CD4-positive, alpha-beta T cell (primary cell): ENCODE measurements at regions not wholly inside any gene's neighbourhood (a gene's known extent, or its start where the extent isn't known, plus 50 kb on each side); places are given as distances from the start of the nearest gene placed in this dataset.
"Not testable (repeated sequence)": the region's sequence is repeated elsewhere in the genome, so short reads cannot be mapped to it uniquely, and the experiment has no call there.

Source experiments
- ATAC-seq: fragments of 200-7000 bp; cut with Tn5 transposase; one replicate; pipeline ENCODE4 v1.10.0; 2022; ENCODE audit warnings: mild to moderate bottlenecking; ENCODE audit not compliant: poor library complexity
- CTCF ChIA-PET: fragments of 350-600 bp; sonication (Branson Sonifier 250); formaldehyde crosslinking; loops from one replicate; lab custom pipeline; 2021; ENCODE audit warnings: antibody characterized with exemption, inconsistent platforms; lab: Charles Lee
- POLR2A ChIA-PET: fragments of 350-600 bp; sonication (Branson Sonifier 250); formaldehyde crosslinking; loops from one replicate; lab custom pipeline; 2021; ENCODE audit warnings: antibody characterized with exemption, inconsistent platforms; lab: Charles Lee
- DNase-seq, 14 experiments: peaks; one replicate each; pipeline ENCODE4 v3.0.0-alpha.2; 2013 to 2020; ENCODE audit warnings: mixed read lengths in 2 of 14
- H3K27ac ChIP-seq, 2 donors: one replicate each; pipeline versions ENCODE4 v1.5.1 to v1.7.0; 2013; ENCODE audit warnings: low read length in 2 of 2, low read depth in 1 of 2, mild to moderate bottlenecking in 1 of 2
- H3K27me3 ChIP-seq, 2 experiments: 1 replicate in 1 of 2; 2 replicates in 1 of 2; pipeline versions ENCODE4 v1.6.1 to v1.7.0; 2013; ENCODE audit warnings: low read length in 2 of 2, control low read depth in 1 of 2, mild to moderate bottlenecking in 1 of 2, moderate library complexity in 1 of 2; ENCODE audit not compliant: insufficient read depth in 2 of 2, control insufficient read depth in 1 of 2
- H3K36me3 ChIP-seq: one replicate; pipeline ENCODE4 v1.6.1; 2013; ENCODE audit warnings: low read length, control low read depth; ENCODE audit not compliant: insufficient read depth
- H3K4me1 ChIP-seq: one replicate; pipeline ENCODE4 v1.6.1; 2013; ENCODE audit warnings: low read length, control low read depth; ENCODE audit not compliant: insufficient read depth
- H3K4me3 ChIP-seq: one replicate; pipeline ENCODE4 v1.5.1; 2013; ENCODE audit warnings: mild to moderate bottlenecking, low read length, moderate library complexity
- H3K9me3 ChIP-seq, 2 experiments: 1 replicate in 1 of 2; 2 replicates in 1 of 2; pipeline versions ENCODE4 v1.6.1 to v1.7.0; 2013; ENCODE audit warnings: low read length in 2 of 2, mild to moderate bottlenecking in 2 of 2, control low read depth in 1 of 2, moderate library complexity in 1 of 2; ENCODE audit not compliant: control insufficient read depth in 1 of 2, insufficient read depth in 1 of 2
- H3K27ac Mint-ChIP-seq: one replicate; pipeline ENCODE4 v1.8.0; 2020; ENCODE audit warnings: mixed read lengths
- H3K27me3 Mint-ChIP-seq: one replicate; pipeline ENCODE4 v1.8.0; 2021; ENCODE audit warnings: mixed read lengths
- H3K36me3 Mint-ChIP-seq: one replicate; pipeline ENCODE4 v1.8.0; 2021; ENCODE audit warnings: low read depth, mixed read lengths
- H3K4me1 Mint-ChIP-seq: one replicate; pipeline ENCODE4 v1.8.0; 2021; ENCODE audit warnings: low read depth, mixed read lengths
- H3K4me3 Mint-ChIP-seq: one replicate; pipeline ENCODE4 v1.8.0; 2020; ENCODE audit warnings: mild to moderate bottlenecking, mixed read lengths
- H3K9me3 Mint-ChIP-seq: one replicate; pipeline ENCODE4 v1.8.0; 2020; ENCODE audit warnings: mixed read lengths
- CTCF ChIP-seq: fragments of 200-600 bp; IDR thresholded peaks from one replicate; pipeline ENCODE4 v1.8.0; 2022; ENCODE audit warnings: antibody characterized with exemption, mild to moderate bottlenecking
- intact Hi-C, 2 experiments: fragments of 100-400 bp; cut with DNase I in 1 of 2; cut with micrococcal nuclease in 1 of 2; formaldehyde crosslinking; loops; one replicate each; pipeline versions ENCODE4 v1.15.1 to v1.9.0; 2023 to 2025; cut with DNase I, micrococcal nuclease

GRCh38 chr3:193927413-193928206, 208.3 kb upstream of the HES1 start:
- H3K36me3 Mint-ChIP-seq, H3K27me3 Mint-ChIP-seq, H3K9me3 Mint-ChIP-seq, H3K27me3 ChIP-seq, H3K4me3 ChIP-seq, CTCF ChIA-PET, H3K27ac ChIP-seq, POLR2A ChIA-PET, H3K36me3 ChIP-seq, DNase-seq, ATAC-seq, H3K4me1 Mint-ChIP-seq, H3K4me3 Mint-ChIP-seq, H3K4me1 ChIP-seq, intact Hi-C loops, H3K27ac Mint-ChIP-seq, H3K9me3 ChIP-seq: not testable (repeated sequence)

GRCh38 chr3:193928354-193929209, 207.4 kb upstream of the HES1 start:
- CTCF ChIA-PET, result no interaction called here
- H3K36me3 Mint-ChIP-seq, result no peaks in the 10 kb centered on the region
- POLR2A ChIA-PET, result no interaction called here
- H3K36me3 ChIP-seq, result no peaks in the 10 kb centered on the region
- H3K4me3 ChIP-seq, result no peak overlapping the region
- H3K4me1 ChIP-seq, result no peaks in the 10 kb centered on the region
- intact Hi-C loops, result no loop called here
- H3K9me3 Mint-ChIP-seq, result peaks cover 6% of the 10 kb centered on the region
- H3K27ac ChIP-seq, result no peak overlapping the region
- ATAC-seq, result no peak
- no peak overlapping the region for H3K27ac Mint-ChIP-seq
- no peak for DNase-seq
- H3K27me3 Mint-ChIP-seq, result no peaks in the 10 kb centered on the region
- TF ChIP-seq CTCF, result no peak
- no peak overlapping the region for H3K4me3 Mint-ChIP-seq
- H3K4me1 Mint-ChIP-seq, result no peaks in the 10 kb centered on the region
- H3K27me3 ChIP-seq, result no peaks in the 10 kb centered on the region
- H3K9me3 ChIP-seq, result no peaks in the 10 kb centered on the region

- Histone ChIP-seq H3K4me3 (no peak overlapping the region), H3K27ac (no peak overlapping the region), H3K9me3 (no peaks in the 10 kb centered on the region), H3K36me3 (no peaks in the 10 kb centered on the region), H3K4me1 (no peaks in the 10 kb centered on the region), H3K27me3 (no peaks in the 10 kb centered on the region)
- Mint-ChIP-seq H3K27ac (no peak overlapping the region), H3K36me3 (no peaks in the 10 kb centered on the region), H3K9me3 (peaks cover 2% of the 10 kb centered on the region), H3K4me3 (no peak overlapping the region), H3K27me3 (no peaks in the 10 kb centered on the region), H3K4me1 (no peaks in the 10 kb centered on the region)
- ChIA-PET CTCF (no interaction called here), POLR2A (no interaction called here)
- no peak for ATAC-seq
- no peak for TF ChIP-seq CTCF
- intact Hi-C loops, result no loop called here
- DNase-seq, result no peak
Observed at GRCh38 chr3:193929373-193929772, 206.6 kb upstream of the HES1 start.
